HG03520 (cell line): ENCODE measurements at regions not wholly inside any gene's neighbourhood (a gene's known extent, or its start where the extent isn't known, plus 50 kb on each side); places are given as distances from the start of the nearest gene placed in this dataset.

Source experiments
- ATAC-seq: cut with Tn5 transposase; IDR thresholded peaks from one replicate; pipeline ENCODE4 v1.9.1; 2021; ENCODE audit warnings: mild to moderate bottlenecking, moderate library complexity; ENCODE audit not compliant: unreplicated experiment

GRCh38 chr1:65090406-65090805, 57.6 kb upstream of the AK4 start:
- no peak for ATAC-seq

GRCh38 chr1:65092691-65093090, 55.3 kb upstream of the AK4 start:
- no peak for ATAC-seq

GRCh38 chr1:65097076-65097475, 50.9 kb upstream of the AK4 start:
- ATAC-seq: no peak
